ENCODE measurements at regions not wholly inside any gene's neighbourhood (a gene's known extent, or its start where the extent isn't known, plus 50 kb on each side); places are given as distances from the start of the nearest gene placed in this dataset.

- H3K9me3 Mint-ChIP-seq, result no peaks in the 10 kb centered on the region
- no peaks in the 10 kb centered on the region for H3K27me3 Mint-ChIP-seq (ENCODE audit: low read depth)
- DNase-seq (ENCODE audit: low read depth, low spot score), result no peak
- H3K36me3 Mint-ChIP-seq (ENCODE audit: low read depth), result no peaks in the 10 kb centered on the region
- no peak for TF ChIP-seq CTCF (conservative IDR thresholded peaks at IDR 0.05)
- no peak overlapping the region for H3K4me3 Mint-ChIP-seq
- H3K4me1 Mint-ChIP-seq, result no peaks in the 10 kb centered on the region
- H3K27ac Mint-ChIP-seq (ENCODE audit: unreplicated experiment), result no peak overlapping the region
Observed at GRCh38 chr21:14725219-14725618, 179.1 kb upstream of the SAMSN1 start.

- H3K9me3 Mint-ChIP-seq, result no peaks in the 10 kb centered on the region
- H3K27me3 Mint-ChIP-seq (ENCODE audit: low read depth), result no peaks in the 10 kb centered on the region
- no peak for DNase-seq (ENCODE audit: low read depth, low spot score)
- no peaks in the 10 kb centered on the region for H3K4me1 Mint-ChIP-seq
- no peak overlapping the region for H3K27ac Mint-ChIP-seq (ENCODE audit: unreplicated experiment)
- no peak overlapping the region for H3K4me3 Mint-ChIP-seq
- TF ChIP-seq CTCF (conservative IDR thresholded peaks at IDR 0.05), result no peak
- H3K36me3 Mint-ChIP-seq (ENCODE audit: low read depth), result no peaks in the 10 kb centered on the region
Observed at GRCh38 chr21:14722841-14723483, 176.8 kb upstream of the SAMSN1 start.

- no peaks in the 10 kb centered on the region for H3K36me3 Mint-ChIP-seq (ENCODE audit: low read depth)
- DNase-seq (ENCODE audit: low read depth, low spot score), result no peak
- no peaks in the 10 kb centered on the region for H3K4me1 Mint-ChIP-seq
- no peak overlapping the region for H3K4me3 Mint-ChIP-seq
- TF ChIP-seq CTCF (conservative IDR thresholded peaks at IDR 0.05), result no peak
- peaks cover 2% of the 10 kb centered on the region for H3K9me3 Mint-ChIP-seq
- no peak overlapping the region for H3K27ac Mint-ChIP-seq (ENCODE audit: unreplicated experiment)
- no peaks in the 10 kb centered on the region for H3K27me3 Mint-ChIP-seq (ENCODE audit: low read depth)
Observed at GRCh38 chr21:14720237-14720636, 174.1 kb upstream of the SAMSN1 start.

- H3K36me3 Mint-ChIP-seq (ENCODE audit: low read depth), result no peaks in the 10 kb centered on the region
- no peaks in the 10 kb centered on the region for H3K27me3 Mint-ChIP-seq (ENCODE audit: low read depth)
- H3K27ac Mint-ChIP-seq (ENCODE audit: unreplicated experiment), result no peak overlapping the region
- H3K4me3 Mint-ChIP-seq, result no peak overlapping the region
- TF ChIP-seq CTCF (conservative IDR thresholded peaks at IDR 0.05), result no peak
- H3K4me1 Mint-ChIP-seq, result no peaks in the 10 kb centered on the region
- DNase-seq (ENCODE audit: low read depth, low spot score), result no peak
- H3K9me3 Mint-ChIP-seq, result peaks cover 3% of the 10 kb centered on the region
Observed at GRCh38 chr21:14718951-14719350, 172.8 kb upstream of the SAMSN1 start.

GRCh38 chr21:14716761-14717396 is 170.8 kb upstream of the SAMSN1 start:
- Mint-ChIP-seq H3K9me3 (peaks cover 3% of the 10 kb centered on the region), H3K36me3 (ENCODE audit: low read depth) (no peaks in the 10 kb centered on the region), H3K27ac (ENCODE audit: unreplicated experiment) (no peak overlapping the region), H3K27me3 (ENCODE audit: low read depth) (no peaks in the 10 kb centered on the region), H3K4me3 (no peak overlapping the region), H3K4me1 (no peaks in the 10 kb centered on the region)
- no peak for TF ChIP-seq CTCF (conservative IDR thresholded peaks at IDR 0.05)
- DNase-seq (ENCODE audit: low read depth, low spot score), result no peak
